ENCODE measurements at regions not wholly inside any gene's neighbourhood (a gene's known extent, or its start where the extent isn't known, plus 50 kb on each side); places are given as distances from the start of the nearest gene placed in this dataset.

GRCh38 chr3:147939839-147940238, 530.7 kb downstream of the ZIC1 start:
- 6% methylated on average over 2 of the region's 7 CpGs for WGBS (ENCODE audit: insufficient coverage)
- peak overlapping the region; percentile 80 for H3K27ac ChIP-seq (ENCODE audit: low read depth, low read length)

GRCh38 chr3:147940405-147941193, 531.4 kb downstream of the ZIC1 start:
- peak overlapping the region; percentile 46 for H3K4me3 ChIP-seq (ENCODE audit: low read depth, low read length)
- DNase-seq (ENCODE audit: low read depth in 4 of 6, low spot score in 6 of 6): peak in 2 of 6 donors; percentile 54 to 78
- H3K27ac ChIP-seq (ENCODE audit: low read depth, low read length): peak overlapping the region; percentile 49
- no peaks in the 10 kb centered on the region for H3K9me3 ChIP-seq (ENCODE audit: control insufficient read depth, insufficient read depth, low read length)
- H3K4me1 ChIP-seq (ENCODE audit: control insufficient read depth, insufficient read depth, low read length): peaks cover 7% of the 10 kb centered on the region
- no CpG with 5 or more reads among the region's 3 CpGs for WGBS (ENCODE audit: insufficient coverage)
- H3K27me3 ChIP-seq (ENCODE audit: control insufficient read depth, insufficient read depth, low read length): no peaks in the 10 kb centered on the region
- no peaks in the 10 kb centered on the region for H3K36me3 ChIP-seq (ENCODE audit: control insufficient read depth, insufficient read depth, low read length)

More at GRCh38 chr3:147939839-147940238, 530.7 kb downstream of the ZIC1 start:
- Histone ChIP-seq H3K36me3 (ENCODE audit: control insufficient read depth, insufficient read depth, low read length) (no peaks in the 10 kb centered on the region), H3K4me1 (ENCODE audit: control insufficient read depth, insufficient read depth, low read length) (peaks cover 3% of the 10 kb centered on the region), H3K9me3 (ENCODE audit: control insufficient read depth, insufficient read depth, low read length) (no peaks in the 10 kb centered on the region), H3K27me3 (ENCODE audit: control insufficient read depth, insufficient read depth, low read length) (no peaks in the 10 kb centered on the region), H3K4me3 (ENCODE audit: low read depth, low read length) (peak overlapping the region; percentile 46)
- peak in 3 of 6 donors; percentile 53 to 90 (median 73) for DNase-seq (ENCODE audit: low read depth in 4 of 6, low spot score in 6 of 6)

GRCh38 chr3:147941969-147942368, 532.8 kb downstream of the ZIC1 start:
- Histone ChIP-seq H3K27me3 (ENCODE audit: control insufficient read depth, insufficient read depth, low read length) (no peaks in the 10 kb centered on the region), H3K9me3 (ENCODE audit: control insufficient read depth, insufficient read depth, low read length) (no peaks in the 10 kb centered on the region), H3K36me3 (ENCODE audit: control insufficient read depth, insufficient read depth, low read length) (no peaks in the 10 kb centered on the region), H3K27ac (ENCODE audit: low read depth, low read length) (peak overlapping the region; percentile 55), H3K4me1 (ENCODE audit: control insufficient read depth, insufficient read depth, low read length) (peaks cover 7% of the 10 kb centered on the region), H3K4me3 (ENCODE audit: low read depth, low read length) (no peak overlapping the region)
- DNase-seq (ENCODE audit: low read depth in 4 of 6, low spot score in 6 of 6): peak in 1 of 6 donors; percentile 48
- WGBS (ENCODE audit: insufficient coverage): no CpG with 5 or more reads among the region's 2 CpGs

GRCh38 chr3:147943265-147943945, 534.2 kb downstream of the ZIC1 start:
- Histone ChIP-seq H3K27ac (ENCODE audit: low read depth, low read length) (peak overlapping the region; percentile 65), H3K36me3 (ENCODE audit: control insufficient read depth, insufficient read depth, low read length) (no peaks in the 10 kb centered on the region), H3K27me3 (ENCODE audit: control insufficient read depth, insufficient read depth, low read length) (no peaks in the 10 kb centered on the region), H3K4me3 (ENCODE audit: low read depth, low read length) (no peak overlapping the region), H3K9me3 (ENCODE audit: control insufficient read depth, insufficient read depth, low read length) (no peaks in the 10 kb centered on the region), H3K4me1 (ENCODE audit: control insufficient read depth, insufficient read depth, low read length) (peaks cover 7% of the 10 kb centered on the region)
- no peak for DNase-seq (ENCODE audit: low read depth in 4 of 6, low spot score in 6 of 6)
- 33% methylated on average over 1 of the region's 2 CpGs for WGBS (ENCODE audit: insufficient coverage)

- Histone ChIP-seq H3K27ac (ENCODE audit: low read depth, low read length) (peak overlapping the region; percentile 75), H3K4me1 (ENCODE audit: control insufficient read depth, insufficient read depth, low read length) (peaks cover 7% of the 10 kb centered on the region), H3K9me3 (ENCODE audit: control insufficient read depth, insufficient read depth, low read length) (no peaks in the 10 kb centered on the region), H3K4me3 (ENCODE audit: low read depth, low read length) (peak overlapping the region; percentile 28), H3K36me3 (ENCODE audit: control insufficient read depth, insufficient read depth, low read length) (no peaks in the 10 kb centered on the region), H3K27me3 (ENCODE audit: control insufficient read depth, insufficient read depth, low read length) (no peaks in the 10 kb centered on the region)
- 20% methylated on average over 1 of the region's 4 CpGs for WGBS (ENCODE audit: insufficient coverage)
- peak in 3 of 6 donors; percentile 57 to 93 (median 82) for DNase-seq (ENCODE audit: low read depth in 4 of 6, low spot score in 6 of 6)
Measured at GRCh38 chr3:147945968-147946519, 536.9 kb downstream of the ZIC1 start.

GRCh38 chr3:147956615-147957014, 547.5 kb downstream of the ZIC1 start:
- no peak overlapping the region for H3K4me3 ChIP-seq (ENCODE audit: low read depth, low read length)
- no peak for DNase-seq (ENCODE audit: low read depth in 4 of 6, low spot score in 6 of 6)
- no peaks in the 10 kb centered on the region for H3K9me3 ChIP-seq (ENCODE audit: control insufficient read depth, insufficient read depth, low read length)
- WGBS (ENCODE audit: insufficient coverage): no CpG with 5 or more reads among the region's 1 CpG
- no peaks in the 10 kb centered on the region for H3K36me3 ChIP-seq (ENCODE audit: control insufficient read depth, insufficient read depth, low read length)
- H3K27ac ChIP-seq (ENCODE audit: low read depth, low read length): no peak overlapping the region
- H3K4me1 ChIP-seq (ENCODE audit: control insufficient read depth, insufficient read depth, low read length): no peaks in the 10 kb centered on the region
- H3K27me3 ChIP-seq (ENCODE audit: control insufficient read depth, insufficient read depth, low read length): no peaks in the 10 kb centered on the region

GRCh38 chr3:147958754-147959153, 549.6 kb downstream of the ZIC1 start:
- Histone ChIP-seq H3K4me3 (ENCODE audit: low read depth, low read length) (no peak overlapping the region), H3K27me3 (ENCODE audit: control insufficient read depth, insufficient read depth, low read length) (no peaks in the 10 kb centered on the region), H3K9me3 (ENCODE audit: control insufficient read depth, insufficient read depth, low read length) (no peaks in the 10 kb centered on the region), H3K4me1 (ENCODE audit: control insufficient read depth, insufficient read depth, low read length) (no peaks in the 10 kb centered on the region), H3K36me3 (ENCODE audit: control insufficient read depth, insufficient read depth, low read length) (no peaks in the 10 kb centered on the region), H3K27ac (ENCODE audit: low read depth, low read length) (peak overlapping the region; percentile 36)
- no peak for DNase-seq (ENCODE audit: low read depth in 4 of 6, low spot score in 6 of 6)
- 86% methylated on average over 1 of the region's 1 CpG for WGBS (ENCODE audit: insufficient coverage)

GRCh38 chr3:147960786-147961185, 551.6 kb downstream of the ZIC1 start:
- Histone ChIP-seq H3K27ac (ENCODE audit: low read depth, low read length) (no peak overlapping the region), H3K4me1 (ENCODE audit: control insufficient read depth, insufficient read depth, low read length) (no peaks in the 10 kb centered on the region), H3K4me3 (ENCODE audit: low read depth, low read length) (no peak overlapping the region), H3K36me3 (ENCODE audit: control insufficient read depth, insufficient read depth, low read length) (no peaks in the 10 kb centered on the region), H3K27me3 (ENCODE audit: control insufficient read depth, insufficient read depth, low read length) (no peaks in the 10 kb centered on the region), H3K9me3 (ENCODE audit: control insufficient read depth, insufficient read depth, low read length) (no peaks in the 10 kb centered on the region)
- peak in 1 of 6 donors; percentile 63 for DNase-seq (ENCODE audit: low read depth in 4 of 6, low spot score in 6 of 6)
- no CpG with 5 or more reads among the region's 6 CpGs for WGBS (ENCODE audit: insufficient coverage)

GRCh38 chr3:147962408-147963164, 553.4 kb downstream of the ZIC1 start:
- WGBS (ENCODE audit: insufficient coverage): 86% methylated on average over 3 of the region's 5 CpGs
- no peaks in the 10 kb centered on the region for H3K36me3 ChIP-seq (ENCODE audit: control insufficient read depth, insufficient read depth, low read length)
- DNase-seq (ENCODE audit: low read depth in 4 of 6, low spot score in 6 of 6): no peak
- H3K4me3 ChIP-seq (ENCODE audit: low read depth, low read length): no peak overlapping the region
- no peaks in the 10 kb centered on the region for H3K9me3 ChIP-seq (ENCODE audit: control insufficient read depth, insufficient read depth, low read length)
- no peak overlapping the region for H3K27ac ChIP-seq (ENCODE audit: low read depth, low read length)
- no peaks in the 10 kb centered on the region for H3K27me3 ChIP-seq (ENCODE audit: control insufficient read depth, insufficient read depth, low read length)
- H3K4me1 ChIP-seq (ENCODE audit: control insufficient read depth, insufficient read depth, low read length): no peaks in the 10 kb centered on the region

Data from spinal cord (tissue), 9 donors.